Activated naive CD8-positive, alpha-beta T cell treated with anti-CD3 and anti-CD28 coated beads, Interleukin-2, amount 50 U/mL, for 24 hours (primary cell): ENCODE measurements at regions not wholly inside any gene's neighbourhood (a gene's known extent, or its start where the extent isn't known, plus 50 kb on each side); places are given as distances from the start of the nearest gene placed in this dataset.

Experiments
- ATAC-seq: fragments of 150-1000 bp; cut with Tn5 transposase; one replicate; pipeline ENCODE4 v1.10.0; 2021
- DNase-seq: peaks from one replicate; pipeline ENCODE4 v3.0.0; 2021
- H3K27ac Mint-ChIP-seq: one replicate; pipeline ENCODE4 v1.8.0; 2021; ENCODE audit warnings: mild to moderate bottlenecking, mixed read lengths
- H3K27me3 Mint-ChIP-seq: one replicate; pipeline ENCODE4 v1.8.0; 2021; ENCODE audit warnings: mixed read lengths
- H3K36me3 Mint-ChIP-seq: one replicate; pipeline ENCODE4 v1.8.0; 2021; ENCODE audit warnings: low read depth, mixed read lengths
- H3K4me1 Mint-ChIP-seq: one replicate; pipeline ENCODE4 v1.8.0; 2021; ENCODE audit warnings: mixed read lengths
- H3K4me3 Mint-ChIP-seq: one replicate; pipeline ENCODE4 v1.8.0; 2021; ENCODE audit warnings: mild to moderate bottlenecking, moderate library complexity, mixed read lengths
- H3K9me3 Mint-ChIP-seq: one replicate; pipeline ENCODE4 v1.8.0; 2021; ENCODE audit warnings: mixed read lengths

DNA sequence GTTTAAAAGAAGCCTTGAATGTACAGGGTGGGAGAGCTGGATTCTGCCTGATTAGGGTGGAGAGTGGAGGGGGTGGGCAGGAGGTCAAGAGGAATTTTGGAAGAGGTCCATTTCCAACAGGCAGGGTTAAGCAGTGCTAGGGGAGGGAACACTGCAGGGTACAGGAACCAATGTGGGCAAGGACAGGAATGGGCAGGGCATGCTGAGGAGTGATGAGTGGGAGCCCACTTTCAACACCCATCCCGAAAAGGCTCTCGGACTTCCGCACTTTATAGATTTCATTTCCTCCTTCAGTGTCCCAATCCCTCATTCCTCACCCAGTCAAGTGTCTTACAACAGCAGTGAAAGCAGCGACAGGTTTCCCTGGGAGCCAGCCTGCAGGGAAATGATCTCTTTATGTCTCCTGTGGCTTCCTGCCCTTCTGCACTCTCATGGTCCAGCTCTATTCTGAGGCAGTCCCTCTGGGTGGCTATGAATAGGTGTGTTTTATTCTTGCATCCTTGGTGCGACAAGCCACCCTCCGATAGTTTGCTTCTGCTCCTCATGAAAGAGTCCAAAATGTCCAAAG lies 50.5 kb upstream of the ZNF507 start:
- no peak overlapping the region for H3K27ac Mint-ChIP-seq
- DNase-seq (no peak), ATAC-seq (no peak)
- no peaks in the 10 kb centered on the region for H3K4me1 Mint-ChIP-seq
- H3K4me3 Mint-ChIP-seq: no peak overlapping the region
- no peaks in the 10 kb centered on the region for H3K9me3 Mint-ChIP-seq
- H3K27me3 Mint-ChIP-seq: peaks cover 14% of the 10 kb centered on the region
- H3K36me3 Mint-ChIP-seq: no peaks in the 10 kb centered on the region
